LNCAP (cell line): ENCODE measurements at regions not wholly inside any gene's neighbourhood (a gene's known extent, or its start where the extent isn't known, plus 50 kb on each side); places are given as distances from the start of the nearest gene placed in this dataset.
A peak's percentile ranks its signal among the peaks of the same experiment; 100 is the strongest.

Source experiments
- TF ChIP-seq, protein P1 (sequence below): fragments of 450-650 bp; IDR thresholded peaks from 2 replicates; pipeline ENCODE4 v1.5.1; 2017; ENCODE audit warnings: mild to moderate bottlenecking

DNA sequence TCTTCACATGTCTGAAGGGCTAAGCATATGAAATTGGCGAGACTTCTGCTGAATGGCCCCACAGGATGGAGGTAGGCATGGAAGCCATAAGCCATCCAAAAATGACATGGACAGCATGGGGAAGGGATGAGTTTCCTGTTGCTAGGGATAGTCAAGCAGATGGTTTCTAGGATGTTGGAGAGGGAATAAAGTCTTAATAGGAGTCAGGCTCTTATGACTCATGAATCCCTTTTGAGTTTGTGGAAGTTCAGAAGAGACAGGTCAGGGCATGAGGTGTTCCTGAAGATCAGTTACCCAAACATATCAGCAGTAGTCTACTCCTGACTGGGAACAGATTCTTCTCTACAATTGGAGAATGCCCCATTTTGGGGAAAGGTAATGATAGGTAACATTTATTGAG lies 243.9 kb downstream of the REEP3 start:
- TF ChIP-seq, protein P1, sequence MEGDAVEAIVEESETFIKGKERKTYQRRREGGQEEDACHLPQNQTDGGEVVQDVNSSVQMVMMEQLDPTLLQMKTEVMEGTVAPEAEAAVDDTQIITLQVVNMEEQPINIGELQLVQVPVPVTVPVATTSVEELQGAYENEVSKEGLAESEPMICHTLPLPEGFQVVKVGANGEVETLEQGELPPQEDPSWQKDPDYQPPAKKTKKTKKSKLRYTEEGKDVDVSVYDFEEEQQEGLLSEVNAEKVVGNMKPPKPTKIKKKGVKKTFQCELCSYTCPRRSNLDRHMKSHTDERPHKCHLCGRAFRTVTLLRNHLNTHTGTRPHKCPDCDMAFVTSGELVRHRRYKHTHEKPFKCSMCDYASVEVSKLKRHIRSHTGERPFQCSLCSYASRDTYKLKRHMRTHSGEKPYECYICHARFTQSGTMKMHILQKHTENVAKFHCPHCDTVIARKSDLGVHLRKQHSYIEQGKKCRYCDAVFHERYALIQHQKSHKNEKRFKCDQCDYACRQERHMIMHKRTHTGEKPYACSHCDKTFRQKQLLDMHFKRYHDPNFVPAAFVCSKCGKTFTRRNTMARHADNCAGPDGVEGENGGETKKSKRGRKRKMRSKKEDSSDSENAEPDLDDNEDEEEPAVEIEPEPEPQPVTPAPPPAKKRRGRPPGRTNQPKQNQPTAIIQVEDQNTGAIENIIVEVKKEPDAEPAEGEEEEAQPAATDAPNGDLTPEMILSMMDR = no peak

DNA sequence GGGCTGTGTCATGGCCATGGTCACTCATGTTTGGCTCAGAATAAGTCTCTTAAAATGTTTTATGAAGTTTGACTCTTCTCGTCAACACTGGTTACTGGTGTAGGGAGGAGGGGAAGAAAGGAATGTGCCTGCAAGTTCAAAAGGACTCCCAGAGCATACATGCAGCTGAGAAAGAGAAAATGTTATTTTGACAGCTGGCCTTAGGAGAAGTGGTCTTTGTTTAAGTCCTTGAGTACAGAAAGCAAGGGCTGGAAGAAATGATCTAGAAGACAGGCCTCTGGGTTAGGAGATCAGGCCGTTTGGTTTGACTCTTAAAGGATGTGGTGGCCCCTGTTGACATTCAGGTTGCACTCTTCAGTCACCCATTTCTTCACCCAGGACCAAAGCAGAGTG lies 245.5 kb downstream of the REEP3 start:
- TF ChIP-seq, protein P1 = no peak

DNA sequence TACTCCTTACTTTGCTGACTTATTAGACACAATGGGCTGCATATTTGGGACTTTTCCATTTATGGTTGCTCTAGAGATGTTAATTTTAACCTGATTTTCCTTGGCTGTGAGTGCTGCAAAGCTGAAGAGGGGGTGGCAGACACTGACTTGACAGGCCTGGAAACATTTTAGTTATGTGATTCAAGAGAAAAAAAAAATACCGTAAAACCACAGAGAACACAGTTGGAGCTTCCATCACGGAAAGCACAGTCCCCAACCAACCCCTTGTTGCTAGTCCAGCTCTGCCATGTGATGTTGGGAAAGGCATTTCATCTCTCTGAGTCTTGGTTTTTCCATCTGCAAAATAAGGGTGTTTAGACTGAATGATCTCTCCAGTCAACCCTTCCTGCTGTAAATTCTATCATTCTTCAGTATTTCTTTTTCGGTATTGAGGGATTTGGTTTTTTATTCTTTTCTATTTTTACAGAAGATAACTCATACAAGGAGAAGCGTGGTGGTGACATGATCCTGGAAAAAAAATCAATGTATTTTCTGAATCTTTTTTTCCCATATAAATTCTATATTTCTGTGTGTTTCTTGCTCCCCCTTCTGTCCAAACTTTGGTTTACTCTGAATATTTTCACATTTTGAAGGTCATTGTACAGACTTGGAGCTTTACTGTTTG lies 246.1 kb downstream of the REEP3 start:
- TF ChIP-seq, protein P1 = peak; percentile 60

DNA sequence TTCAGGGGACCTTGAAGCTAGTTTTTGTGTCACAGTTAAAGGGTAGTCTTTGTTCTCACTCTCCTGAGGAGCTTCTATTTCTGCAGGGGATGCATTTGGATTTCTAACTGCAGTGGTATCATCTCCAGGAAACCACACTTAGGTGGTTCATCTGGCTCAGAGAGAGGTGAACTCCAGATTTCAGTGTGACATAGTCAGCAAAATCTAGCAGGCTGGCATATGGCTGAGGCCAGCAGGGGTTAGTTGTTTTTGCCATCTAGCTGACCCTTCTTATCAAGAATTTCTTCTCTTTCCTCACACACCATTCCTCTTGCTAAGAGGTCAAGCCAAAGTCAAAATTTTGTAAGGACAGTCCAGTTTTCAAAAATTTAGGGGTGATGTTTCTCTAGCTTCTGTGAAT lies 248.2 kb downstream of the REEP3 start:
- TF ChIP-seq, protein P1 = no peak

DNA sequence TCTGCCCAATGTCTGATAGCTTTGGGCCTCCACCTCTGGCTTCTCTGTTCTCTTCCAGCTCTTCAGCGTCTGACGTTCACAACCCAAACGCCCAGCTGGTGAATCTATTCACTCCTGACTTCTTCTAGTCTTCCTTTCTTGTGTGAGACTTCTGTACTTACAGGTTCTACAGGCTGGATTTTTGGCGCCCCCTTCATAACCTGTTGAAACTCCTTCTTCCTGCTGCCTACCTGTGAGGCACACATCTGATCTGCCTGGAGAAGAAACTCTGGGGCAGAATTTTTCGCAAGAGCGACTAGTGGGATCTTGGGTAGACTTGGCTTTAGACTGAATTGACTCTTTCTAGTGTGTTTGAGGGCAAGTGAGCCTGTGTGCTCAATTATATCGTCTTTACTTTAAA lies 249.3 kb downstream of the REEP3 start:
- TF ChIP-seq, protein P1 = no peak

DNA sequence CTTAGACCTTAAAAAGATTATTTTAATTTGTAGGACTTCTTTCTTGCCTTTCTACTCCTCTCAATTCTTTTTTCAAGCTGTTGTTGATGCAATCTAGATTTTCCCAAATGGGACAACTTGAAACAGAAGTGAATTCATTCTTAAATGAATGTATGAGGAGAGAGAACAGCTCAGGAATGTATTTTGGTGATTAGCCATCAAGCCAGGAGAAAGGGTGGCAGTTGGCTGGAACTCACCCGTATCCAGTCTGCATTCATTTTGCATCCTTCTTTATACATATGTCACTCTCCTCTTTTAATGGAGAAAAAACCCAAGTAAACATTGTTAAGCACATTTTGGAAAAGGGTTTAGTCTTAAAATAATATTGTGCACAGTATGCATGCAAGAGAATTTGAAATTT lies 251.3 kb downstream of the REEP3 start:
- TF ChIP-seq, protein P1 = no peak

DNA sequence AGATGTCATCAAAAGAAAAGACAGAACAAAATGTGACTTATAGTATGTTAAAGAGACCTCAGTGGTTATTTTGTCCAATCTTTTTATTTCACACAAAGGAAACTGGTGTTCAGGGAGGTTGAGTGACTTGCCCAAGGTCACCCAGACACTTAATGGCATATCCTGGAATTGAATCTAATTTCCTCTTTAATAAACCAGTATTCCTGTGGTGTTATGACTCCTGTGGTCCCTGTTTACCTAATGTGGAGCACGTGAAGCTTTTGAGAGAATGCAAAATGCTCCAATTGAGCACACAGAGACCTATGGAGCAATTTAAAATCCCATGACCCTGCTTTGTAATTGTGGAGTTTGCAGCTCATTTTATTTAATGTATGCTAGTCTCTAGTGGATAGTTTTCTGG lies 251.9 kb downstream of the REEP3 start:
- TF ChIP-seq, protein P1 = no peak

DNA sequence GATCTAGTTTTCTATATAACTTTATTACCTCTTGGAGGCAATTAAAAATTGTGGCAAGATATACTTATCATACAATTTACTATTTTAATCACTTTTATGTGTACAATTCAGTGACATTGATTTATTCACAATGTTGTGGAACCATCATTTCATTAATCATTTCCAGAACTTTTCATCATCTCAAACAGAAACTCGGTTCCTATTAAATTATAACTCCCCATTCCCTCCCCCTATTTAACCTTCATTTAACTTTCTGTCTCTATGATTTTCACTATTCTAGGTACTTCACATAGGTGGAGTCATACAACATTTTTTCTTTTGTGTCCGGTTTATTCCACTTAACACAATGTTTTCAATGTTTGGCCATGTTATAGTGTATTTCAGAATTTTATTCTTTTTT lies 252.8 kb downstream of the REEP3 start:
- TF ChIP-seq, protein P1 = no peak
